ENCODE measurements at regions not wholly inside any gene's neighbourhood (a gene's known extent, or its start where the extent isn't known, plus 50 kb on each side); places are given as distances from the start of the nearest gene placed in this dataset.

DNA sequence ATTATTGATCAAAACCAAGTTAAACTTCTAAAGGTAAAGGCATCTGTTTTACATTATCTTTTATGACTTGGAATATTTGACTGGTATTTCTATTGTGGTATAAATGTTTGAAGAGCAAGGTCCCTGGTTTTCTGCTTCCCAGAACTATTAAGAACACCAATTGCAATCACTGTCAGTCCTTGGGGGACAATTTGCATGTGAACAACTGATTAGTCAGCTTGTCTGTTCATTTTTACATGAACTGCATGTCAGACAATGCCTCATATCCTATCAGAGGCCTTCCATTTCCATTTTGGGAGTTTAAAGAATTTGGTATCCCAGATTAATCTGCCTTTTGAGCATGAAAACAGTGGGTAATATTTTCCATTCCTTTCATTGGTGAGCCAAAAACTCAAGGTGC, 654.9 kb upstream of the USP24 start:
- no peak for TF ChIP-seq ATF7 (IDR thresholded peaks at IDR 0.05; ENCODE audit: low read depth)
- TF ChIP-seq RB1 (IDR thresholded peaks at IDR 0.05; ENCODE audit: borderline replicate concordance), result no peak
- TF ChIP-seq HCFC1 (IDR thresholded peaks at IDR 0.05; ENCODE audit: low read length), result no peak
- intact Hi-C loops (cut with micrococcal nuclease; ENCODE audit: unreplicated experiment) (loop anchor here (10.0 kb wide), 1 partner anchor 465 kb away; no protein-coding TSS in a partner anchor), in situ Hi-C loops (cut with MboI) (no loop called here)
- BruUV-seq (replicated peaks), result no TSS peak
- H3K4me3 ChIP-seq, result no peak overlapping the region
- RAD21 ChIA-PET (ENCODE audit: unreplicated experiment), result interaction anchor here (1.5 to 4.5 kb wide), 2 partner anchors 9 to 715 kb away, joined by 4 to 29 read pairs; no protein-coding TSS in a partner anchor
- H3K4me1 ChIP-seq (ENCODE audit: control insufficient read depth, insufficient read depth, low read length), result no peaks in the 10 kb centered on the region
- H3K36me3 ChIP-seq (ENCODE audit: control insufficient read depth in 2 of 2, insufficient read depth in 2 of 2, low read length in 1 of 2), result no peaks in the 10 kb centered on the region
- H3K27ac ChIP-seq (ENCODE audit: control insufficient read depth, insufficient read depth), result no peak overlapping the region
- DNase-seq (ENCODE audit: low read depth, low spot score) (no peak), FAIRE-seq (no peak), ATAC-seq (no peak)
- no peak overlapping the region for H3K4me2 ChIP-seq (ENCODE audit: control insufficient read depth, insufficient read depth)
- H3K79me2 ChIP-seq (ENCODE audit: control insufficient read depth, insufficient read depth, low read length), result no peaks in the 10 kb centered on the region
- no peaks in the 10 kb centered on the region; a peak in 1 of 4 replicates for H3K27me3 ChIP-seq (replicated peaks in 1 of 2; ENCODE audit: control insufficient read depth in 2 of 2, insufficient read depth in 2 of 2, low read length in 1 of 2)
- POLR2A ChIA-PET, result no interaction called here
- CTCF ChIA-PET, result interaction anchor here (0.8 to 1.4 kb wide), 4 partner anchors 9 to 714 kb away, joined by 3 to 8 read pairs (median 6); no protein-coding TSS in a partner anchor
- H3K9me3 ChIP-seq (replicated peaks; ENCODE audit: control insufficient read depth, insufficient read depth, low read length), result no peaks in the 10 kb centered on the region
- SMC1A ChIA-PET (ENCODE audit: uncharacterized antibody, unreplicated experiment), result interaction anchor here (0.7 to 2.1 kb wide), 10 partner anchors 9 to 715 kb away, joined by 3 to 8 read pairs (median 4); no protein-coding TSS in a partner anchor
- no peak overlapping the region for H3K9ac ChIP-seq (ENCODE audit: control insufficient read depth, insufficient read depth, low read length)
- H4K20me1 ChIP-seq (ENCODE audit: control insufficient read depth, insufficient read depth), result no peaks in the 10 kb centered on the region
- H2AFZ ChIP-seq (ENCODE audit: control insufficient read depth, low read depth, low read length), result no peak overlapping the region

DNA sequence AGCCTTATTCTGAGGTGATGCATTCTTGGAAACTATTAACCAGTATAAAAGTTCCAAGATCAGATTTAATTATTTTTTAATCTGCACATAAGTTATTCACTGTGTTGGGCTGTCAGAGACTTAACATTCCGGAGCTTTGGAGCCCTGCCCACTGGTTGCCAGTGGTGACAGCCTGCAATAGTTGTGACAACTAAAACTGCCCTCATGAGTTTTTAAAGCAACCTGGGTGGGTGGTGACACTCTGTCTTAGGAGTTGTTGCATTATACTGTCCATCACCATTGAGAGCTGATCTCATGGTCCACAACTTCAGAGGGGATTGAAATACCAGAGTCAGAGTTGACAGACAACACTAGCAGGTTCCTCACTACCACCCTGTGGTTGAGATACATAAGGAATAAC, 653.9 kb upstream of the USP24 start:
- ChIA-PET POLR2A (no interaction called here), SMC1A (ENCODE audit: uncharacterized antibody, unreplicated experiment) (interaction anchor here (0.8 to 2.1 kb wide), 10 partner anchors 8 to 715 kb away, joined by 3 to 7 read pairs (median 5); no protein-coding TSS in a partner anchor), CTCF (interaction anchor here (1.3 to 1.4 kb wide), 3 partner anchors 8 to 715 kb away, joined by 3 to 8 read pairs (median 7); no protein-coding TSS in a partner anchor), RAD21 (ENCODE audit: unreplicated experiment) (interaction anchor here (1.2 to 4.5 kb wide), 2 partner anchors 8 to 716 kb away, joined by 3 to 29 read pairs; no protein-coding TSS in a partner anchor)
- no peak for ATAC-seq
- FAIRE-seq, result no peak
- Histone ChIP-seq H3K79me2 (ENCODE audit: control insufficient read depth, insufficient read depth, low read length) (no peaks in the 10 kb centered on the region), H4K20me1 (ENCODE audit: control insufficient read depth, insufficient read depth) (no peaks in the 10 kb centered on the region), H3K4me2 (ENCODE audit: control insufficient read depth, insufficient read depth) (no peak overlapping the region), H3K27ac (ENCODE audit: control insufficient read depth, insufficient read depth) (no peak overlapping the region), H2AFZ (ENCODE audit: control insufficient read depth, low read depth, low read length) (no peak overlapping the region), H3K36me3 (ENCODE audit: control insufficient read depth in 2 of 2, insufficient read depth in 2 of 2, low read length in 1 of 2) (no peaks in the 10 kb centered on the region), H3K9me3 (replicated peaks; ENCODE audit: control insufficient read depth, insufficient read depth, low read length) (no peaks in the 10 kb centered on the region), H3K4me1 (ENCODE audit: control insufficient read depth, insufficient read depth, low read length) (no peaks in the 10 kb centered on the region), H3K27me3 (replicated peaks in 1 of 2; ENCODE audit: control insufficient read depth in 2 of 2, insufficient read depth in 2 of 2, low read length in 1 of 2) (no peaks in the 10 kb centered on the region; a peak in 1 of 4 replicates), H3K4me3 (no peak overlapping the region), H3K9ac (ENCODE audit: control insufficient read depth, insufficient read depth, low read length) (no peak overlapping the region)
- in situ Hi-C loops (cut with MboI) (loop anchor here (10.0 kb wide), 1 partner anchor 716 kb away; no protein-coding TSS in a partner anchor), intact Hi-C loops (cut with micrococcal nuclease; ENCODE audit: unreplicated experiment) (no loop called here)
- BruUV-seq (replicated peaks), result no TSS peak
- no peak for TF ChIP-seq SMARCA5 (IDR thresholded peaks at IDR 0.05)
- no peak for TF ChIP-seq EZH2 (IDR thresholded peaks at IDR 0.05; ENCODE audit: borderline replicate concordance, control insufficient read depth, low read depth, low read length)
- no peak for TF ChIP-seq RBBP5 (conservative IDR thresholded peaks at IDR 0.05)
- no peak for TF ChIP-seq MTA3 (IDR thresholded peaks at IDR 0.05; ENCODE audit: borderline replicate concordance, low read length)
- TF ChIP-seq NBN (IDR thresholded peaks at IDR 0.05), result no peak
- no peak for TF ChIP-seq PAX5 (IDR thresholded peaks at IDR 0.05; ENCODE audit: borderline replicate concordance, low read depth, low read length)
- no peak for TF ChIP-seq SMAD1 (IDR thresholded peaks at IDR 0.05; ENCODE audit: low read depth, partially characterized antibody)
- TF ChIP-seq POLR2A (IDR thresholded peaks at IDR 0.05; ENCODE audit: low read depth, low read length), result no peak
- TF ChIP-seq RFX5 (IDR thresholded peaks at IDR 0.05; ENCODE audit: low read depth, low read length), result no peak
- no peak for TF ChIP-seq CBX3 (IDR thresholded peaks at IDR 0.05; ENCODE audit: borderline replicate concordance, low read depth)
- no peak for TF ChIP-seq ZSCAN29 (IDR thresholded peaks at IDR 0.05)
- no peak for TF ChIP-seq LARP7 (IDR thresholded peaks at IDR 0.05)
- TF ChIP-seq PKNOX1 (IDR thresholded peaks at IDR 0.05), result no peak
- no peak for TF ChIP-seq POU2F2 (IDR thresholded peaks at IDR 0.05; ENCODE audit: borderline replicate concordance, low read depth, low read length)
- TF ChIP-seq IKZF1 (conservative IDR thresholded peaks at IDR 0.05), result no peak
- no peak for DNase-seq (ENCODE audit: low read depth, low spot score)
- 0% methylated on average over 1 of the region's 1 CpG for WGBS (ENCODE audit: insufficient coverage, insufficient replicate concordance, low lambda C conversion rate, missing lambda C conversion rate)
